SK-N-MC (cell line): ENCODE measurements at regions not wholly inside any gene's neighbourhood (a gene's known extent, or its start where the extent isn't known, plus 50 kb on each side); places are given as distances from the start of the nearest gene placed in this dataset.

Source experiments
- DNase-seq: peaks from one replicate; pipeline ENCODE4 v3.0.0-alpha.2; 2011; ENCODE audit warnings: low read depth, low spot score
- H3K27ac ChIP-seq: fragments of 200-600 bp; sonication (generic); 2 replicates; pipeline ENCODE4 v1.5.1; 2016; ENCODE audit warnings: mixed run types
- H3K36me3 ChIP-seq: fragments of 200-600 bp; sonication (generic); 2 replicates; pipeline ENCODE4 v1.6.1; 2017; ENCODE audit warnings: antibody characterized with exemption, low read length, mixed read lengths; ENCODE audit not compliant: insufficient read depth
- H3K4me3 ChIP-seq: fragments of 200-600 bp; sonication (generic); 2 replicates; pipeline ENCODE4 v1.5.1; 2016
- H3K9ac ChIP-seq: fragments of 200-600 bp; sonication (generic); 2 replicates; pipeline ENCODE4 v1.8.0; 2017; ENCODE audit warnings: mixed run types, mixed read lengths; ENCODE audit not compliant: insufficient read length
- H3K9me3 ChIP-seq: fragments of 200-600 bp; sonication (generic); 2 replicates; pipeline ENCODE4 v1.6.1; 2017; ENCODE audit warnings: low read depth, mild to moderate bottlenecking, antibody characterized with exemption, low read length, moderate library complexity, mixed read lengths
- EZH2 ChIP-seq: fragments of 200-600 bp; sonication (generic); IDR thresholded peaks from one replicate; pipeline ENCODE4 v1.6.1; 2017; ENCODE audit warnings: antibody characterized with exemption
- FOXP2 ChIP-seq: optimal IDR thresholded peaks from 2 replicates; pipeline ENCODE3; 2011; ENCODE audit warnings: mild to moderate bottlenecking, moderate library complexity; ENCODE audit not compliant: insufficient read depth; ENCODE audit errors: extremely low read length, control extremely low read depth
- POLR2AphosphoS5 ChIP-seq: IDR thresholded peaks from 2 replicates; pipeline ENCODE4 v1.6.1; 2012; ENCODE audit warnings: mild to moderate bottlenecking, low read depth, low read length, borderline replicate concordance

- no peak for TF ChIP-seq EZH2
- no peak for TF ChIP-seq POLR2AphosphoS5
- TF ChIP-seq FOXP2 = no peak
- Histone ChIP-seq H3K27ac (no peak overlapping the region), H3K36me3 (no peaks in the 10 kb centered on the region), H3K4me3 (no peak overlapping the region), H3K9me3 (no peaks in the 10 kb centered on the region), H3K9ac (no peak overlapping the region)
- no peak for DNase-seq
These were observed 69.8 kb upstream of the CLMN start for GRCh38 chr14:95389471-95390011.

DNA sequence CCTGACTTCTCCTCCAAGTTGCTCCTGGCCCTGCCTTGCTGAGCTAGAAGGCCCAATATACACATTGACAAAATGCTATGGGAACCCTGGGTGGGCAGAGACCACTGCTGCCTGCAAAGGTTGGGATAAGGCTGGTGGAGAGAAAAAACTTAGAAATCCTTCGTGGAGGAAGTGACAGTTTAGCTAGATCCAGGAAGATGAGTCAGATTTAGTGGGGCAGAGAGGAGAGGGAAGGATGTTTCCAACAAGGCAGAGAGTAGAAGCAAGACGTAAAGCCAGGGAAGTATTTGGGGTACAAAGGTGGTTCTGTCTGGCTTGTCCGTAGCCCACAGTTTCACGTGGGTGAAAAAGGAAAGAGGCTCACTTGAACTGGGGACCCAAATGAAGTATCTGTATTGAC, 69.0 kb upstream of the CLMN start:
- no peak overlapping the region for H3K27ac ChIP-seq
- H3K9me3 ChIP-seq = no peaks in the 10 kb centered on the region
- no peak overlapping the region for H3K9ac ChIP-seq
- TF ChIP-seq FOXP2 = no peak
- TF ChIP-seq EZH2 = no peak
- no peak for TF ChIP-seq POLR2AphosphoS5
- H3K36me3 ChIP-seq = no peaks in the 10 kb centered on the region
- H3K4me3 ChIP-seq = no peak overlapping the region
- no peak for DNase-seq

DNA sequence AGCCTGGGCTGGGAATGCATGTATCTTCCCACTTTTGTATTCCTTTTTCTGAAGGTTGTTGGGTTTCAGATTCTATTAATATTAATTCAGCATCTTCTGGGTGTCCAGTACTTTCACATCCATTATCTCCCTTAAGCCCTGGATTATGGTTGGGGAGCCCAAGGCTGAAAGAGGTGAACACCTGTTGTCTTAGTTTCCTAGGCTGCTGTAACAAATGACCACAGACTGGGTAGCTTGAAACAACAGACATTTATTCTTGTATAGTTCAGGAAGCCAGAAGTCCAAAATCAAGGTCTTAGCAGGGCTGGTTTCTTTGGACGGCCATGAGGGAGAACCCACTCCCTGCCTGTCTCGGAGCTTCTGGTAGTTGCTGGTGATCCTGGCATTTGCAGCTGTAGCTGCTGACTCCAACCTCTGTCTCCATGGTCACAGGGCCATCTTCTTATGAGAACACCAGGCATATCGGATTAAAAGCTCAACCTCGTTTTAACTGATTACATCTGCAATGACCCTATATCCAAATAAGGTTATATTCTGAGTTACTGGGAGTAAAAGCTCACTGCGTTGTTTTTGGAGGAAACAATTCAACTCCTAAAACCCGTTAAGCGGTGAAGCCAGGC, 68.2 kb upstream of the CLMN start:
- Histone ChIP-seq H3K27ac (no peak overlapping the region), H3K4me3 (no peak overlapping the region)

DNA sequence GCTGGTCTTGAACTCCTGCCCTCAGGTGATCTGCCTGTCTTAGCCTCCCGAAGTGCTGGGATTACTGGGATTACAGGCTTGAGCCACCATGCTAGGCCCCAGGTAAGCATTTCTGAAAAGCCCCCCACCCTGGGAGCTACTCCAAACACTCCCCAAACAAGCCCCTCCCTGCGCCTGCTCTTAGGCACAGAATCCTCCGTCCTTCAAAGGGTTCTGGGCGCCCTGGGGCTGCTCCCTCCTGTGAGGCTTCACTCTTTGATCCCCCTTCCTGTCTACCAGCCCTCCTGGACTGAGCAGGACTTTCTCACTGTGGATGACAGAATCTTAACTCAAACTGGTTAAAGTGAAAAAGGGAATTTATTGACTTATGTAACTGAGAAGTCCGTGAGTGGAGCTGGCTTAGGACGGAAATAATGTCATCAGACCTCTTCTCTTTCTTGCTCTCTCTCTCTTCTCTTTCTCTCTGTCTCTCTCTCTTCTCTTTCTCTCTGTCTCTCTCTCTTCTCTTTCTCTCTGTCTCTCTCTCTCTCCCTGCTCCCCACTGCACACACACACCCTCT, 66.9 kb upstream of the CLMN start:
- TF ChIP-seq POLR2AphosphoS5 (no peak), FOXP2 (no peak), EZH2 (no peak)
- Histone ChIP-seq H3K9me3 (no peaks in the 10 kb centered on the region), H3K9ac (no peak overlapping the region), H3K36me3 (no peaks in the 10 kb centered on the region), H3K4me3 (no peak overlapping the region), H3K27ac (no peak overlapping the region)
- no peak for DNase-seq

More for the DNA sequence above, 68.2 kb upstream of the CLMN start:
- H3K9ac ChIP-seq = no peak overlapping the region
- no peaks in the 10 kb centered on the region for H3K36me3 ChIP-seq
- no peak for TF ChIP-seq FOXP2
- TF ChIP-seq EZH2 = no peak
- DNase-seq = no peak
- H3K9me3 ChIP-seq = no peaks in the 10 kb centered on the region

- Histone ChIP-seq H3K4me3 (no peak overlapping the region), H3K36me3 (no peaks in the 10 kb centered on the region), H3K9ac (no peak overlapping the region), H3K27ac (no peak overlapping the region), H3K9me3 (no peaks in the 10 kb centered on the region)
- no peak for TF ChIP-seq EZH2
- no peak for TF ChIP-seq POLR2AphosphoS5
- TF ChIP-seq FOXP2 = no peak
- no peak for DNase-seq
These were observed 66.0 kb upstream of the CLMN start for GRCh38 chr14:95385701-95386100.

DNA sequence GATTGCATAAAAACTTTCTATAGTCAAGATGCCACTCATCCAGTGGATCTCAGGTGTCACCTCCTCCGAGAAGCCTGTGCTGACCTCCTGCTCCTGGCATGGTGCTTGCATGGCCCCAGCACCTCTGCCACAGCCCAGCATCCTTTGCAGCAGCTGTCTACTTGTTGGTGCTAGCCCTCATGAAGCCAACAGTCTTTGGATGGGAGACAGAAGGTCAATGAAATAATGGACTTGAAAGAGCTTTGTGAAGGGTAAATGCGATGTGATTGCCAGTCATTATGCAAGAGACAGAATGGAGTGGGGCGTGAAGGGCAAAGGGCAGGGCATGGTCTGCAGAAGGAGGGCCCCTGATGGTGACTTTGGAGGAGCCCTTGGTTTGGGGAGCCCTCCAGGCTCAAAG, 63.0 kb upstream of the CLMN start:
- Histone ChIP-seq H3K4me3 (no peak overlapping the region), H3K27ac (no peak overlapping the region), H3K9me3 (no peaks in the 10 kb centered on the region), H3K9ac (no peak overlapping the region), H3K36me3 (no peaks in the 10 kb centered on the region)
- no peak for DNase-seq
- TF ChIP-seq POLR2AphosphoS5 (no peak), FOXP2 (no peak), EZH2 (no peak)

GRCh38 chr14:95381726-95382125, 62.0 kb upstream of the CLMN start:
- H3K27ac ChIP-seq = no peak overlapping the region
- H3K9me3 ChIP-seq = no peaks in the 10 kb centered on the region
- no peaks in the 10 kb centered on the region for H3K36me3 ChIP-seq
- TF ChIP-seq EZH2 (no peak), POLR2AphosphoS5 (no peak), FOXP2 (no peak)
- no peak overlapping the region for H3K9ac ChIP-seq
- DNase-seq = no peak
- H3K4me3 ChIP-seq = no peak overlapping the region

DNA sequence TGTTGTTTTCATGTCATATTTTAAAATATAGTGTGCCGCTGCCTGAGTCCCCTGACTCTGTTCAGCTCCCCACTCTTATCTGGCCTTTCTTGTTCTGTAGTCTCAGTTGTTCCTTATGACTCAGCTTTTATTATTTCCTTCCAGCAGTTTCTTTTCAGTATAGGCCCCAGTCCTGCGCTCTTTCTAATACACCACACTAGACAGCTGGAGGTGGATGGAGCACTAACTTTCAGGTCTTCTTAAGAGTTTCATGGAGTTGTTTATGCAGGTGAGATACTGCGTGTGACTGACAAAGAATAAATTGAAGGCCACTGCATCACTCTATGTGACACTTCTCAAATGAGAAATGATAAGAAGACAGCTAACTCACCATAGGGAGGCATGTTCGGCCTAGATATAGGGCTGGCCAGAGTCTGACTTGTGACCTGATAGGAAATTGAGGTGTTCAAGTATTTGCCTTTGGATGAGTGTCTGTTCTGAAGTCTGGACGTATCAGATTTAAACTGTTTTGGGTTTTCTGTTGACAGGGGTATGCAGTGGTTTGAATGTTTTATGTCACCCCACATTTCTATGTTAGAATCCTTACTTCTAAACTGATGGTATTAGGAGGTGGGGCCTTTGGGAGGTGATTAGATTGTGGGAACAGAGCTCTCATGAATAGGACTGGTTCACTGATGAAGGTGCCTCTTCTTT, 60.8 kb upstream of the CLMN start:
- Histone ChIP-seq H3K4me3 (no peak overlapping the region), H3K9me3 (no peaks in the 10 kb centered on the region), H3K9ac (no peak overlapping the region), H3K36me3 (no peaks in the 10 kb centered on the region), H3K27ac (no peak overlapping the region)
- no peak for DNase-seq
- TF ChIP-seq FOXP2 = no peak
